Retinal pigment epithelial cell (primary cell): ENCODE measurements at regions not wholly inside any gene's neighbourhood (a gene's known extent, or its start where the extent isn't known, plus 50 kb on each side); places are given as distances from the start of the nearest gene placed in this dataset.

ENCODE experiments used
- DNase-seq: peaks from one replicate; pipeline ENCODE4 v3.0.0-alpha.2; 2010; ENCODE audit warnings: low read depth
- H3K4me3 ChIP-seq: 2 replicates; pipeline ENCODE4 v1.5.1; 2011; ENCODE audit warnings: mild to moderate bottlenecking, low read length, control low read depth, moderate library complexity
- TF ChIP-seq, protein P1 (sequence below): conservative IDR thresholded peaks from 2 replicates; pipeline ENCODE4 v1.5.1; 2011; ENCODE audit warnings: low read depth, low read length, control low read depth, inconsistent platforms

DNA sequence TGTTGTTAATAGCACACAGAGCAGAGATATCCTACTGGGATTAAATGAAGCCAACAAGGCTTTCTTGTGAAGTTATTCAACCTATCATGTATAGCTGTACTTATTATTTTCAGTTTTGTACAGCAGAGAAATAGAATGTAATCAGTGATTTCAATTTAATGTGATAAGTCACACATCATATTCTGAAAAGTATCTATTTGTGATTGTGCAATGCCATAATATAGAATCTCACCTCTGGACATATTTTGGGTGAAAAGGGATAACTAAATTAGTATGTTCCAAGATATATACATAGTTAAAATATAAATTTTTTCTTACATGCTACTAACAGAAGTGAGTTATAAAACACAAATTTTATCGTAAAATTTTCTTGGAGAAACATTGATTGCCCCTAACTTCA, 544.3 kb upstream of the KIF2B start:
- no peak overlapping the region for H3K4me3 ChIP-seq
- TF ChIP-seq, protein P1, sequence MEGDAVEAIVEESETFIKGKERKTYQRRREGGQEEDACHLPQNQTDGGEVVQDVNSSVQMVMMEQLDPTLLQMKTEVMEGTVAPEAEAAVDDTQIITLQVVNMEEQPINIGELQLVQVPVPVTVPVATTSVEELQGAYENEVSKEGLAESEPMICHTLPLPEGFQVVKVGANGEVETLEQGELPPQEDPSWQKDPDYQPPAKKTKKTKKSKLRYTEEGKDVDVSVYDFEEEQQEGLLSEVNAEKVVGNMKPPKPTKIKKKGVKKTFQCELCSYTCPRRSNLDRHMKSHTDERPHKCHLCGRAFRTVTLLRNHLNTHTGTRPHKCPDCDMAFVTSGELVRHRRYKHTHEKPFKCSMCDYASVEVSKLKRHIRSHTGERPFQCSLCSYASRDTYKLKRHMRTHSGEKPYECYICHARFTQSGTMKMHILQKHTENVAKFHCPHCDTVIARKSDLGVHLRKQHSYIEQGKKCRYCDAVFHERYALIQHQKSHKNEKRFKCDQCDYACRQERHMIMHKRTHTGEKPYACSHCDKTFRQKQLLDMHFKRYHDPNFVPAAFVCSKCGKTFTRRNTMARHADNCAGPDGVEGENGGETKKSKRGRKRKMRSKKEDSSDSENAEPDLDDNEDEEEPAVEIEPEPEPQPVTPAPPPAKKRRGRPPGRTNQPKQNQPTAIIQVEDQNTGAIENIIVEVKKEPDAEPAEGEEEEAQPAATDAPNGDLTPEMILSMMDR: no peak
- DNase-seq: no peak

DNA sequence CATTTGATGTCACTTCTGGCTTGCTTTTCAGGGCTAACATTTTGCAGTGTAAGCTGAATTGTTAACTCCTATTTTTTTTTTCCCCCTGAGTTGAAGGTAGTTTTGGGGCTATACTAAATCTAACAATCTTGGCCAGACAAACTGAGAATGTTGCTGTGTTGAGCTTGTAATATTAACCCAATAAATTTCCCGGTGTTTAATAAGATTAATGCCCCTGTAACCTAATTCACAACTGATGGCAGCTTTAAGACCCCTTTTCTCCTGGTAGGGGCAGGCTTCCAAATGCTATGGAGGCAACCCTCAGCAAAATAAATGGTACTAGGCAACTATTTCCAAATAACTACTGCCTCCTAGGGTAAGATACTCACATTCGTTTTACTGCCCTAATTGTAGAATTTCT, 549.6 kb upstream of the KIF2B start:
- DNase-seq: no peak
- no peak overlapping the region for H3K4me3 ChIP-seq
- TF ChIP-seq, protein P1: no peak

DNA sequence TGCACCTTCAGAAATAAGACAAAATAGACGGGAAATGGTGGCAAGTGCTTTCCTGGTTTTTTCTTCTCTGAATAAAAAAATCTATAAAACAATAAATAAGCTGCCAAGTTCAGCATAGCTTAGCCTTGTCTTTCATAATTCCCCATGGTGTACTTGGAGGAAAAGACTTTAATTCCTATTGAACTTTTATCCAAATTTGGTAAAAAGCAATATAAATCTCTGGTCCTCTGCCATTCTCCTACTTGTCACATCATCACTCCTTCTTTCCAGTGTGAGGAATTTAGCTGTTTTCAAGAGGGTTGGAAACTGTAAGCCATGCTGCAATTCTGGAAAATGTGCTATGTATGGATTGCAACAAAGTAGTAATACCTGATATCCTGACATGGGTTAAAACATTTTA, 551.8 kb upstream of the KIF2B start:
- no peak for DNase-seq
- no peak overlapping the region for H3K4me3 ChIP-seq
- TF ChIP-seq, protein P1: no peak

DNA sequence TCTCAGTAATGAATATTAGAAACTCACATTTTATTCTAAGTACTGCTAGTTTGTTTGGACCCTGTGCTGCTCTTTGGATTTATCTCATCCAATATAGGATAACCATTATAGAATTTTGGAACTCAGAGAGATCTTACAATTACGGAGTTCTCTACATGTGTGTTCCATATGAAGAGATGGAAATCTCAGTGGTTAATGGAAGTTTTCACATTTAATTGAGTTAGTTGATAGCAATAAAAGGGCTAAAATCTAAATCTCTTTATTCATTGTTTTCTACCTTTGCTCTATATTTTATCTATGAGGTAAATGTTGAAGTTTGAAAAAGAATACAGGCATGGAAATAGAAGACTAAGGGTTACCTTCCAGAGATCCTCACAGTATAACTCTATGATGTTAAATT, 558.0 kb upstream of the KIF2B start:
- TF ChIP-seq, protein P1: no peak

GRCh38 chr17:53253956-53254597, 568.6 kb upstream of the KIF2B start:
- no peak for DNase-seq
- TF ChIP-seq, protein P1: no peak
- no peak overlapping the region for H3K4me3 ChIP-seq

More for the DNA sequence above, 558.0 kb upstream of the KIF2B start:
- H3K4me3 ChIP-seq: no peak overlapping the region
- DNase-seq: no peak

GRCh38 chr17:53249036-53249435, 573.7 kb upstream of the KIF2B start:
- no peak overlapping the region for H3K4me3 ChIP-seq
- DNase-seq: no peak
- TF ChIP-seq, protein P1: no peak

DNA sequence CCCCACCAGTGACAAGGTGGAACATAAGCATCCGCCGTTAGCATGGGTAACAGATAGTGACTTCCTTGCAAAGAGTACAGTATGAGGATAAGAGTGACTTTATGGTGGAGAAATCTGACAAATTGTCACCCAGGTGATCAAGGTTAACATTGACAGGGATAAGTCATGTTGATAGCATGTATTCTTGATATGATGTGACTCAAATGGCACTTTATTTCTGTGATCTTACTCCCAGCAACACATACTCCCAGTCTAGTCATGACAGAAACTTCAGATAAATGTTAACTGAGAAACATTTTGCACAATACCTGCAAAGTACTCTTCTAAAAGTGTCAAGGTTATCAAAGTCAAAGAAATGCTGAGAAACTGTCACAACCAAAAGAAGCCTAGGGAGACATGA, 588.6 kb upstream of the KIF2B start:
- TF ChIP-seq, protein P1: no peak
- H3K4me3 ChIP-seq: no peak overlapping the region
- no peak for DNase-seq
